HG03460 (cell line): ENCODE measurements at regions not wholly inside any gene's neighbourhood (a gene's known extent, or its start where the extent isn't known, plus 50 kb on each side); places are given as distances from the start of the nearest gene placed in this dataset.
"Not testable (repeated sequence)": the region's sequence is repeated elsewhere in the genome, so short reads cannot be mapped to it uniquely, and the experiment has no call there.

ENCODE experiments used
- ATAC-seq: cut with Tn5 transposase; IDR thresholded peaks from one replicate; pipeline ENCODE4 v1.9.1; 2021; ENCODE audit not compliant: unreplicated experiment

GRCh38 chr5:119694284-119694683, 64.9 kb downstream of the FAM170A start:
- ATAC-seq = no peak

- no peak for ATAC-seq
These were observed 76.7 kb downstream of the FAM170A start for GRCh38 chr5:119706049-119706448.

- no peak for ATAC-seq
These were observed 78.9 kb downstream of the FAM170A start for GRCh38 chr5:119708076-119708790.

- no peak for ATAC-seq
These were observed 92.4 kb downstream of the FAM170A start for GRCh38 chr5:119721775-119722174.

GRCh38 chr5:119725291-119725690, 95.9 kb downstream of the FAM170A start:
- not testable (repeated sequence) for ATAC-seq

GRCh38 chr5:119726544-119726943, 97.2 kb downstream of the FAM170A start:
- ATAC-seq = no peak

GRCh38 chr5:119740225-119740624, 110.9 kb downstream of the FAM170A start:
- no peak for ATAC-seq

- ATAC-seq = no peak
These were observed 112.3 kb downstream of the FAM170A start for GRCh38 chr5:119741691-119742090.

GRCh38 chr5:119742311-119742710, 113.0 kb downstream of the FAM170A start:
- ATAC-seq = no peak

- peak; percentile 89 for ATAC-seq
These were observed 114.6 kb downstream of the FAM170A start for GRCh38 chr5:119743927-119744326.

GRCh38 chr5:119745976-119746375, 116.6 kb downstream of the FAM170A start:
- ATAC-seq = no peak

GRCh38 chr5:119746984-119747383, 117.6 kb downstream of the FAM170A start:
- ATAC-seq = no peak

GRCh38 chr5:119750887-119751733, 121.8 kb downstream of the FAM170A start:
- no peak for ATAC-seq

- ATAC-seq = no peak
These were observed 122.4 kb downstream of the FAM170A start for GRCh38 chr5:119751734-119752094.

- no peak for ATAC-seq
These were observed 123.8 kb downstream of the FAM170A start for GRCh38 chr5:119752921-119753886.

GRCh38 chr5:119754825-119755224, 125.5 kb downstream of the FAM170A start:
- ATAC-seq = not testable (repeated sequence)

- no peak for ATAC-seq
These were observed 127.9 kb downstream of the FAM170A start for GRCh38 chr5:119757276-119757675.

GRCh38 chr5:119769695-119770693, 140.6 kb downstream of the FAM170A start:
- not testable (repeated sequence) for ATAC-seq

- ATAC-seq = not testable (repeated sequence)
These were observed 150.8 kb downstream of the FAM170A start for GRCh38 chr5:119780145-119780544.

- ATAC-seq = no peak
These were observed 155.7 kb downstream of the FAM170A start for GRCh38 chr5:119785057-119785456.
